PC-9 (cell line): ENCODE measurements at regions not wholly inside any gene's neighbourhood (a gene's known extent, or its start where the extent isn't known, plus 50 kb on each side); places are given as distances from the start of the nearest gene placed in this dataset.

Experiments
- CTCF ChIP-seq: fragments of 200-600 bp; sonication (generic); conservative IDR thresholded peaks from 2 replicates; pipeline ENCODE4 v1.6.1; 2017; ENCODE audit warnings: mixed run types, antibody characterized with exemption, mild to moderate bottlenecking, moderate library complexity
- EZH2 ChIP-seq: fragments of 200-600 bp; sonication (generic); IDR thresholded peaks from 2 replicates; pipeline ENCODE4 v1.8.0; 2017; ENCODE audit warnings: antibody characterized with exemption, low read depth

GRCh38 chr11:46208803-46209202, 68.7 kb upstream of the CREB3L1 start:
- TF ChIP-seq CTCF (no peak), EZH2 (no peak)
